ENCODE measurements at regions not wholly inside any gene's neighbourhood (a gene's known extent, or its start where the extent isn't known, plus 50 kb on each side); places are given as distances from the start of the nearest gene placed in this dataset.

DNA sequence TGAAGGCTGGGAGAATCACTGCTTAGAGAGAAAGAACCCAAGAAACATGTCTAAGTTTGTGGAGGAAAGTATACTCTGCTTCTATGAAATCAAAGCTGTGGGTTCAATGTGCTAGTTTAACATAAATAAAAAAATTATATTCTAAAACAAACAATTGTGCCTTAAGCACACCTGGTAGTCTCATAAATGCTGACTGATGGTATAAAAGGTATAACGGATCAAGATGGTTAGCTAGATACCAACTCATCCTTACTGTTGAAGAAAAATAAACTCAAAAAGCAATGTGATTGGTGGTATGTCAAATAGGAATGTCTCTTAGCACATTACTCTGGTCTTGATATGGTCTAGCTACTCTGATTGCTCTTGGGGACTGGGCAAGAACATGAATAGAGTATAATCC, 117.8 kb downstream of the SLC41A2 start:
- no peak for DNase-seq
- Histone ChIP-seq H3K9me3 (no peaks in the 10 kb centered on the region), H3K27ac (no peak overlapping the region), H3K4me1 (no peaks in the 10 kb centered on the region), H3K4me3 (no peak overlapping the region), H3K36me3 (no peaks in the 10 kb centered on the region), H3K27me3 (no peaks in the 10 kb centered on the region)
- no peak for TF ChIP-seq EP300 (IDR thresholded peaks at IDR 0.05)
- TF ChIP-seq, protein P1, sequence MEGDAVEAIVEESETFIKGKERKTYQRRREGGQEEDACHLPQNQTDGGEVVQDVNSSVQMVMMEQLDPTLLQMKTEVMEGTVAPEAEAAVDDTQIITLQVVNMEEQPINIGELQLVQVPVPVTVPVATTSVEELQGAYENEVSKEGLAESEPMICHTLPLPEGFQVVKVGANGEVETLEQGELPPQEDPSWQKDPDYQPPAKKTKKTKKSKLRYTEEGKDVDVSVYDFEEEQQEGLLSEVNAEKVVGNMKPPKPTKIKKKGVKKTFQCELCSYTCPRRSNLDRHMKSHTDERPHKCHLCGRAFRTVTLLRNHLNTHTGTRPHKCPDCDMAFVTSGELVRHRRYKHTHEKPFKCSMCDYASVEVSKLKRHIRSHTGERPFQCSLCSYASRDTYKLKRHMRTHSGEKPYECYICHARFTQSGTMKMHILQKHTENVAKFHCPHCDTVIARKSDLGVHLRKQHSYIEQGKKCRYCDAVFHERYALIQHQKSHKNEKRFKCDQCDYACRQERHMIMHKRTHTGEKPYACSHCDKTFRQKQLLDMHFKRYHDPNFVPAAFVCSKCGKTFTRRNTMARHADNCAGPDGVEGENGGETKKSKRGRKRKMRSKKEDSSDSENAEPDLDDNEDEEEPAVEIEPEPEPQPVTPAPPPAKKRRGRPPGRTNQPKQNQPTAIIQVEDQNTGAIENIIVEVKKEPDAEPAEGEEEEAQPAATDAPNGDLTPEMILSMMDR (IDR thresholded peaks at IDR 0.05) = no peak
- TF ChIP-seq POLR2AphosphoS5 (IDR thresholded peaks at IDR 0.05) = no peak
- TF ChIP-seq POLR2A (IDR thresholded peaks at IDR 0.05) = no peak
- whole genome bisulfite sequencing, 2 donors = 90 to 93% methylated on average over 1 of the region's 1 CpG
- no peak for ATAC-seq (ENCODE audit: low FRiP score in 2 of 2)

- no peaks in the 10 kb centered on the region for H3K27me3 ChIP-seq
- no peaks in the 10 kb centered on the region for H3K36me3 ChIP-seq
- no peaks in the 10 kb centered on the region for H3K9me3 ChIP-seq
- ATAC-seq (ENCODE audit: low FRiP score in 2 of 2) (no peak), DNase-seq (no peak)
- H3K27ac ChIP-seq = no peak overlapping the region
- TF ChIP-seq, protein P1 (IDR thresholded peaks at IDR 0.05) = no peak
- TF ChIP-seq POLR2A (IDR thresholded peaks at IDR 0.05) = no peak
- whole genome bisulfite sequencing, 2 donors = 85 to 91% methylated on average over 1 to 2 of the region's 2 CpGs
- H3K4me1 ChIP-seq = no peaks in the 10 kb centered on the region
- H3K4me3 ChIP-seq = no peak overlapping the region
Observed at GRCh38 chr12:104835317-104835716, 122.8 kb downstream of the SLC41A2 start.

DNA sequence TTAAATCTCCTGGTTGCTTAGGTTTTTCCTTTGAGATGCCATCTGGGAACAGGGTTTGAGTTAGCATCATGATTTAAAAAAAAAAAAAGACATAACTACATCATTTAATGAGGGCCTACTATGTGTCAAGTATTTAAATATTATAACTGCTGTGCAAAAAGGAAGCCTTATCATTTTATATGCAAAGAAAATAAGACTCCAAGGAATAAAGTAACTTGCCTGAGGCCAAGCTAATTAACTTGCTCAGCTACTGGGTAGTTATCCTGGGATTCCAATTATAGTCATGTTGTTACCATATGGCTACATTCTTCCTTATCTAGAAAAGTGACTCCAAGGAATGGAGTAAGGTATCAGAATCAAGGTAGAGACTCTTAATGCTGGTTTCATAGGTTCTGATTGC, 123.5 kb downstream of the SLC41A2 start:
- no peak for DNase-seq
- Histone ChIP-seq H3K9me3 (no peaks in the 10 kb centered on the region), H3K27me3 (no peaks in the 10 kb centered on the region), H3K4me1 (no peaks in the 10 kb centered on the region), H3K4me3 (no peak overlapping the region), H3K27ac (no peak overlapping the region), H3K36me3 (no peaks in the 10 kb centered on the region)
- no peak for ATAC-seq (ENCODE audit: low FRiP score in 2 of 2)
- TF ChIP-seq POLR2AphosphoS5 (IDR thresholded peaks at IDR 0.05) = no peak
- TF ChIP-seq, protein P1 (IDR thresholded peaks at IDR 0.05) = no peak
- no peak for TF ChIP-seq EP300 (IDR thresholded peaks at IDR 0.05)

DNA sequence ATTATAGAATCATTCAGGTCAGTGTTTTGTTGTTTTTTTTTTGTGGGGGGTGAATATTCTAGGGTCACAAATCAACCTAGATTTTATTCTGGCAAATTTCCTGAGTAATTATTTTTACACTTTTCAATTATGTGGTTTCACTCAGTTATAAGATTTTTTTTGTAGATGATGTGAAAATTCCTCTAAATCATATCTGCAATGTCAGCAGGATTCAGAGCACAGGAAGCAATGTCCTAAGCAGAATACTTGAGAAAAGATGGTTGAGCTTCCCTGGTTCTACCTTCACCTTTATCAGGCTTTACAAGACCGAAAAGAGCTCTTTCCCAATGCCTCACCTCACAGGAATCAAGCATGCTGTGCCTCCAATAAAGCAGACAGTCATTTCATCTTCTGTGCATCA, 124.3 kb downstream of the SLC41A2 start:
- no peak for DNase-seq
- no peak for ATAC-seq (ENCODE audit: low FRiP score in 2 of 2)
- no peaks in the 10 kb centered on the region for H3K36me3 ChIP-seq
- no peaks in the 10 kb centered on the region for H3K4me1 ChIP-seq
- H3K9me3 ChIP-seq = no peaks in the 10 kb centered on the region
- no peaks in the 10 kb centered on the region for H3K27me3 ChIP-seq
- no peak overlapping the region for H3K4me3 ChIP-seq
- no peak overlapping the region for H3K27ac ChIP-seq
- no peak for TF ChIP-seq POLR2AphosphoS5 (IDR thresholded peaks at IDR 0.05)
- TF ChIP-seq POLR2A (IDR thresholded peaks at IDR 0.05) = no peak
- no peak for TF ChIP-seq EP300 (IDR thresholded peaks at IDR 0.05)
- TF ChIP-seq, protein P1 (IDR thresholded peaks at IDR 0.05) = no peak
- WGBS, 2 donors = 92 to 95% methylated on average over 1 of the region's 1 CpG

- Histone ChIP-seq H3K9me3 (peaks cover 9 to 23% (median 15%) of the 10 kb centered on the region in 4 donors), H3K27me3 (no peaks in the 10 kb centered on the region), H3K27ac (no peak overlapping the region), H3K36me3 (no peaks in the 10 kb centered on the region), H3K4me1 (no peaks in the 10 kb centered on the region), H3K4me3 (no peak overlapping the region)
- TF ChIP-seq EP300 (IDR thresholded peaks at IDR 0.05) (no peak), POLR2A (IDR thresholded peaks at IDR 0.05) (no peak), POLR2AphosphoS5 (IDR thresholded peaks at IDR 0.05) (no peak)
- TF ChIP-seq, protein P1 (IDR thresholded peaks at IDR 0.05) = no peak
- 71 to 81% methylated on average over 6 to 7 of the region's 7 CpGs for WGBS, 2 donors
- ATAC-seq (ENCODE audit: low FRiP score in 2 of 2) = no peak
- peak in 1 of 2 donors; percentile 54 for DNase-seq
Observed at GRCh38 chr12:104828015-104828414, 130.1 kb downstream of the SLC41A2 start.

Data from upper lobe of left lung (tissue), 6 donors.